ENCODE measurements at regions not wholly inside any gene's neighbourhood (a gene's known extent, or its start where the extent isn't known, plus 50 kb on each side); places are given as distances from the start of the nearest gene placed in this dataset.

DNA sequence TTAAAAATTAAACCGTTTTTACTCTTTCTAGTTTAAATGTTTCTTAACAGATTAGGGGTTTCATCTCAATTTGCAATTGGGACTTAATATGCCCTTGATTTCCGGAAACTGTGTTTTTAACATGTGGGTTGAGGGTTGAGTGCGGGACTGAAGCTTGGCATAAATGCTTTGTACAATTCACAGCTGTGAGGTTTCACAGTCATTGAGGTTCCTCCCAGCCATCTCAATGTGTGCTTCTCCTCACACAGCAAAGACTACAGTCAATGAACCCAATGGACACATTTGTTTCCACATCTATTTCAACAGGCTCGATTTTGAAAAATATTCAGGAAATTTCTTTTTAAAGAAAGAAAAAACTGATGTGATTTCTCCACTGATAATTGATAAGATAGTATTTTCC is 328.6 kb downstream of the TBC1D4 start:
- Histone ChIP-seq H3K9ac (ENCODE audit: low read length in 3 of 3) (no peak overlapping the region), H3K9me3 (ENCODE audit: control insufficient read depth in 2 of 3, insufficient read depth in 1 of 3, low read length in 3 of 3) (peaks cover 0 to 5% (median 0%) of the 10 kb centered on the region in 3 donors), H3K36me3 (ENCODE audit: control insufficient read depth in 2 of 3, insufficient read depth in 3 of 3, low read length in 3 of 3) (no peaks in the 10 kb centered on the region), H3K27ac (ENCODE audit: low read depth in 2 of 2, low read length in 2 of 2) (no peak overlapping the region), H3K4me1 (ENCODE audit: control insufficient read depth in 2 of 3, insufficient read depth in 2 of 3, low read depth in 1 of 3, low read length in 3 of 3) (no peaks in the 10 kb centered on the region), H3K4me3 (ENCODE audit: low read length in 3 of 3) (no peak overlapping the region), H3K27me3 (ENCODE audit: control insufficient read depth, insufficient read depth, low read length) (no peaks in the 10 kb centered on the region)
- DNase-seq: no peak
- intact Hi-C loops (cut with DNase I): no loop called here
- TF ChIP-seq, protein P1, sequence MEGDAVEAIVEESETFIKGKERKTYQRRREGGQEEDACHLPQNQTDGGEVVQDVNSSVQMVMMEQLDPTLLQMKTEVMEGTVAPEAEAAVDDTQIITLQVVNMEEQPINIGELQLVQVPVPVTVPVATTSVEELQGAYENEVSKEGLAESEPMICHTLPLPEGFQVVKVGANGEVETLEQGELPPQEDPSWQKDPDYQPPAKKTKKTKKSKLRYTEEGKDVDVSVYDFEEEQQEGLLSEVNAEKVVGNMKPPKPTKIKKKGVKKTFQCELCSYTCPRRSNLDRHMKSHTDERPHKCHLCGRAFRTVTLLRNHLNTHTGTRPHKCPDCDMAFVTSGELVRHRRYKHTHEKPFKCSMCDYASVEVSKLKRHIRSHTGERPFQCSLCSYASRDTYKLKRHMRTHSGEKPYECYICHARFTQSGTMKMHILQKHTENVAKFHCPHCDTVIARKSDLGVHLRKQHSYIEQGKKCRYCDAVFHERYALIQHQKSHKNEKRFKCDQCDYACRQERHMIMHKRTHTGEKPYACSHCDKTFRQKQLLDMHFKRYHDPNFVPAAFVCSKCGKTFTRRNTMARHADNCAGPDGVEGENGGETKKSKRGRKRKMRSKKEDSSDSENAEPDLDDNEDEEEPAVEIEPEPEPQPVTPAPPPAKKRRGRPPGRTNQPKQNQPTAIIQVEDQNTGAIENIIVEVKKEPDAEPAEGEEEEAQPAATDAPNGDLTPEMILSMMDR (IDR thresholded peaks at IDR 0.05; ENCODE audit: borderline replicate concordance, extremely low read depth, insufficient read depth): no peak
- FAIRE-seq: no peak

DNA sequence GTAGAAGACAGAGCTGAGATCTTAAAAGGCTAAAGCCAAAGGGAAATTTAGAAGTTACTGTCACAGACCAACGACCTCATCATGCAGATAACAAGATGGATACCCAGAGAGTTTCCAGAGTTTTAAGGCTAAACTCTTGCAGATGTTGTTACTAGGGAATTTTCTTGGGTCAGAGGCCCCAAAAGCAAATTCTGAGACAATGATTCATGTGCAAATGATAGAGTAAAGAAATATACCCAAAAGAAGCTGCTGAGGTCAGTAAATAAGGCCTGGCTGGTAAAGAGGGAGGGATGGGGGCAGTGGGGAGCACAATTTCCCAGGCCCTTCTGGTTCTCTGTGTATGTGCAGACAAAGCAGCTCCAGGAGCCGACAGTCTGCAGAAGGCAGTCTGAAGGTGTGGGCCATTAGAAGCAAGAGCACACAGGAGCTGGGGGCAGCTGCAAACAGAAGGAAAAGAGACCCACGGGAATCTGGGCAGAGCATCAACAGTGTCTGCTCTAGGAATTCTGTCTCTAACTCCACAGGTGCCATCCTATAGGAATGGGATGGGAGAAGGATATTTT is 330.8 kb downstream of the TBC1D4 start:
- H3K36me3 ChIP-seq (ENCODE audit: control insufficient read depth in 2 of 3, insufficient read depth in 3 of 3, low read length in 3 of 3): no peaks in the 10 kb centered on the region
- H3K4me1 ChIP-seq (ENCODE audit: control insufficient read depth in 2 of 3, insufficient read depth in 2 of 3, low read depth in 1 of 3, low read length in 3 of 3): no peaks in the 10 kb centered on the region
- H3K9me3 ChIP-seq (ENCODE audit: control insufficient read depth in 2 of 3, insufficient read depth in 1 of 3, low read length in 3 of 3): no peaks in the 10 kb centered on the region
- DNase-seq: no peak
- intact Hi-C loops (cut with DNase I): no loop called here
- FAIRE-seq: no peak
- H3K9ac ChIP-seq (ENCODE audit: low read length in 3 of 3): no peak overlapping the region
- H3K27me3 ChIP-seq (ENCODE audit: control insufficient read depth, insufficient read depth, low read length): no peaks in the 10 kb centered on the region
- H3K27ac ChIP-seq (ENCODE audit: low read depth in 2 of 2, low read length in 2 of 2): no peak overlapping the region
- TF ChIP-seq, protein P1 (IDR thresholded peaks at IDR 0.05; ENCODE audit: borderline replicate concordance, extremely low read depth, insufficient read depth): no peak
- H3K4me3 ChIP-seq (ENCODE audit: low read length in 3 of 3): no peak overlapping the region

DNA sequence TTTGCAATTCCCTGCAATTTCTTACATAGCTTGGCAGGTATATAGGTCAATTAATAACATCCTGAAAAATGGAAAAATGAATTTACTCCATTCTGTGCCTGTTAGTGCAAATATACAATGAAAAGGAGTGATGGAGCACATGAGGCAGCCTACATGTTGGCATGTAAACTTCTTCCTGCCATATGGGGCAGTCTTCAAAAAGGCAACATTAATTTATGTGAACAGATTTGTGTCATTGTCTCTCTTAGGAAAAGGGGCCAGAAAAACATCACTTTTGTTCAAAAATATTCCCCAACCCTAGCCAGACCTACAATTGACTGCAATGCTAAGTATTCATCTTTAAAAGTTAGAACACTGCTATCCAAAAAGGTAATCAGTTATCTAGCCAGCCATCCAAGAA is 332.2 kb downstream of the TBC1D4 start:
- TF ChIP-seq, protein P1 (IDR thresholded peaks at IDR 0.05; ENCODE audit: borderline replicate concordance, extremely low read depth, insufficient read depth): no peak
- Histone ChIP-seq H3K27me3 (ENCODE audit: control insufficient read depth, insufficient read depth, low read length) (no peaks in the 10 kb centered on the region), H3K4me3 (ENCODE audit: low read length in 3 of 3) (no peak overlapping the region), H3K36me3 (ENCODE audit: control insufficient read depth in 2 of 3, insufficient read depth in 3 of 3, low read length in 3 of 3) (no peaks in the 10 kb centered on the region), H3K9me3 (ENCODE audit: control insufficient read depth in 2 of 3, insufficient read depth in 1 of 3, low read length in 3 of 3) (no peaks in the 10 kb centered on the region), H3K27ac (ENCODE audit: low read depth in 2 of 2, low read length in 2 of 2) (no peak overlapping the region), H3K9ac (ENCODE audit: low read length in 3 of 3) (no peak overlapping the region), H3K4me1 (ENCODE audit: control insufficient read depth in 2 of 3, insufficient read depth in 2 of 3, low read depth in 1 of 3, low read length in 3 of 3) (no peaks in the 10 kb centered on the region)
- DNase-seq: no peak
- FAIRE-seq: no peak
- intact Hi-C loops (cut with DNase I): no loop called here

DNA sequence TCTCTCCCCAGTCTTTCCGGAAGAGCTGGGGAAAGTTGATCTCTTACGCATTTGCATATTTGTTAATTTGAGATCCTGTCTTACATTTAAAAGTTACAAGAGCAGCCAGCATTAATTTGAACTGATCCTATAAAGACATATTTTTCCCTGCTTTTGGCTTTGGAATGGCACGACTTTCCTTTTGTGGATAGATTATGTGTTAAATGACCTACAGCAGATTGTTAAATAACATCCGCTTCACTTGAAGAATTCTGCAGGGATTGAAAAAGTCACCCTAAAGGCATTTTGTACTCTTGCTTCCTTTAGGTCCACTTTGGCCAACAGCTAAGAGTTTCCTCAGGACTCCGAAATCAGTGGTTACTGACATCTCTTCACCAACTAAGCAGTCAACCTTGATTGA is 334.0 kb downstream of the TBC1D4 start:
- TF ChIP-seq, protein P1 (IDR thresholded peaks at IDR 0.05; ENCODE audit: borderline replicate concordance, extremely low read depth, insufficient read depth): no peak
- DNase-seq (peak in 1 of 5 donors; percentile 9), FAIRE-seq (no peak)
- Histone ChIP-seq H3K9me3 (ENCODE audit: control insufficient read depth in 2 of 3, insufficient read depth in 1 of 3, low read length in 3 of 3) (no peaks in the 10 kb centered on the region), H3K4me1 (ENCODE audit: control insufficient read depth in 2 of 3, insufficient read depth in 2 of 3, low read depth in 1 of 3, low read length in 3 of 3) (no peaks in the 10 kb centered on the region), H3K36me3 (ENCODE audit: control insufficient read depth in 2 of 3, insufficient read depth in 3 of 3, low read length in 3 of 3) (no peaks in the 10 kb centered on the region), H3K9ac (ENCODE audit: low read length in 3 of 3) (no peak overlapping the region), H3K4me3 (ENCODE audit: low read length in 3 of 3) (no peak overlapping the region), H3K27ac (ENCODE audit: low read depth in 2 of 2, low read length in 2 of 2) (no peak overlapping the region), H3K27me3 (ENCODE audit: control insufficient read depth, insufficient read depth, low read length) (no peaks in the 10 kb centered on the region)
- intact Hi-C loops (cut with DNase I): no loop called here
